Breast epithelium (tissue), 4 donors: ENCODE measurements at regions not wholly inside any gene's neighbourhood (a gene's known extent, or its start where the extent isn't known, plus 50 kb on each side); places are given as distances from the start of the nearest gene placed in this dataset.

Experiments
- DNase-seq, 2 donors: peaks; one replicate each; pipeline ENCODE4 v3.0.0-alpha.2; 2019; ENCODE audit warnings: low spot score in 2 of 2
- H3K27ac ChIP-seq, 2 donors: fragments of 200-600 bp; sonication (generic) in 1 of 2; one replicate each; pipeline ENCODE4 v1.5.1; 2016 to 2019; ENCODE audit warnings: mild to moderate bottlenecking in 1 of 2
- H3K27me3 ChIP-seq, 2 donors: fragments of 200-600 bp; sonication (generic) in 1 of 2; one replicate each; pipeline versions ENCODE4 v1.5.1 to v1.6.0; 2017 to 2019; ENCODE audit warnings: control low read depth in 1 of 2, mild to moderate bottlenecking in 1 of 2
- H3K36me3 ChIP-seq: fragments of 200-600 bp; one replicate; pipeline ENCODE4 v1.5.1; 2019
- H3K4me1 ChIP-seq, 2 donors: fragments of 200-600 bp; sonication (generic); one replicate each; pipeline ENCODE4 v1.5.1; 2016 to 2019; ENCODE audit warnings: control low read depth in 1 of 2
- H3K4me3 ChIP-seq, 3 donors: fragments of 200-600 bp; sonication (generic); 1 replicate in 2 of 3; 2 replicates in 1 of 3; pipeline ENCODE4 v1.5.1; 2016 to 2019; ENCODE audit warnings: mild to moderate bottlenecking in 3 of 3, moderate library complexity in 2 of 3
- H3K9me3 ChIP-seq, 2 donors: fragments of 200-600 bp; sonication (generic) in 1 of 2; one replicate each; pipeline ENCODE4 v1.5.1; 2016 to 2019; ENCODE audit warnings: control low read depth in 1 of 2
- POLR2A ChIP-seq: fragments of 450-650 bp; IDR thresholded peaks from one replicate; pipeline ENCODE4 v1.6.1; 2016; ENCODE audit warnings: antibody characterized with exemption, mild to moderate bottlenecking, moderate library complexity
- POLR2AphosphoS5 ChIP-seq, 3 donors: sonication (generic); formaldehyde crosslinking; IDR thresholded peaks; one replicate each; pipeline ENCODE4 v1.6.1; 2017; ENCODE audit warnings: antibody characterized with exemption in 3 of 3
- intact Hi-C: fragments of 100-400 bp; cut with DNase I; formaldehyde crosslinking; loops from one replicate; pipeline ENCODE4 v1.15.1; 2023; ENCODE audit warnings: low total_unique reads
- TF ChIP-seq, protein P1 (sequence below), 3 donors: fragments of 450-650 bp; IDR thresholded peaks; one replicate each; pipeline ENCODE4 v1.5.1; 2016 to 2017; ENCODE audit warnings: antibody characterized with exemption in 3 of 3, mild to moderate bottlenecking in 3 of 3, moderate library complexity in 3 of 3

- no peaks in the 10 kb centered on the region for H3K4me1 ChIP-seq
- H3K9me3 ChIP-seq: no peaks in the 10 kb centered on the region
- H3K4me3 ChIP-seq: no peak overlapping the region
- intact Hi-C loops: loop anchor here (10.0 kb wide), 1 partner anchor 1016 kb away; no protein-coding TSS in a partner anchor
- H3K27ac ChIP-seq: no peak overlapping the region
- H3K27me3 ChIP-seq: no peaks in the 10 kb centered on the region
- TF ChIP-seq, protein P1, sequence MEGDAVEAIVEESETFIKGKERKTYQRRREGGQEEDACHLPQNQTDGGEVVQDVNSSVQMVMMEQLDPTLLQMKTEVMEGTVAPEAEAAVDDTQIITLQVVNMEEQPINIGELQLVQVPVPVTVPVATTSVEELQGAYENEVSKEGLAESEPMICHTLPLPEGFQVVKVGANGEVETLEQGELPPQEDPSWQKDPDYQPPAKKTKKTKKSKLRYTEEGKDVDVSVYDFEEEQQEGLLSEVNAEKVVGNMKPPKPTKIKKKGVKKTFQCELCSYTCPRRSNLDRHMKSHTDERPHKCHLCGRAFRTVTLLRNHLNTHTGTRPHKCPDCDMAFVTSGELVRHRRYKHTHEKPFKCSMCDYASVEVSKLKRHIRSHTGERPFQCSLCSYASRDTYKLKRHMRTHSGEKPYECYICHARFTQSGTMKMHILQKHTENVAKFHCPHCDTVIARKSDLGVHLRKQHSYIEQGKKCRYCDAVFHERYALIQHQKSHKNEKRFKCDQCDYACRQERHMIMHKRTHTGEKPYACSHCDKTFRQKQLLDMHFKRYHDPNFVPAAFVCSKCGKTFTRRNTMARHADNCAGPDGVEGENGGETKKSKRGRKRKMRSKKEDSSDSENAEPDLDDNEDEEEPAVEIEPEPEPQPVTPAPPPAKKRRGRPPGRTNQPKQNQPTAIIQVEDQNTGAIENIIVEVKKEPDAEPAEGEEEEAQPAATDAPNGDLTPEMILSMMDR (IDR thresholded peaks at IDR 0.05): no peak
- TF ChIP-seq POLR2AphosphoS5 (IDR thresholded peaks at IDR 0.05) (no peak), POLR2A (no peak)
- H3K36me3 ChIP-seq: no peaks in the 10 kb centered on the region
- DNase-seq: no peak
Measured at GRCh38 chr3:86788371-86788770, 202.6 kb downstream of the VGLL3 start.

DNA sequence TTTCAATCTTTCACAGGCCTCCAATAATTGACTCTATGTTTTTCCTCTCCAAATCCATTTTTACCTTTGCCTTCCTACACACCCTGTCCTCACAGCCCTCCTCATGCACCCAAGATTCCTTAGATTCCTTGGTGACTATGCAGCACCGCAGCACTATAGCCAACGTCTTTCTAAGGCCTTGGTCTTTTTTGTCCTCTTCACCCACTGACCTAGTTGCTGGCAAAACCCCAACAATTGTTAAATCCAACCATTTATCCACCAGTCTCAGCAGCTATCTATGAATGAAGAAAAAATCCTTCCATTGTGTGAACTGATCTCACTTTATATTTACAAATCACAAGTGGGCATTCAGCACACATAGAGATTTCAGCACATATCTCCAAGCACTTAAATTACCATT is 203.9 kb downstream of the VGLL3 start:
- no peak for TF ChIP-seq POLR2A
- TF ChIP-seq POLR2AphosphoS5 (IDR thresholded peaks at IDR 0.05): no peak
- TF ChIP-seq, protein P1 (IDR thresholded peaks at IDR 0.05): no peak
- H3K27ac ChIP-seq: no peak overlapping the region
- H3K4me1 ChIP-seq: no peaks in the 10 kb centered on the region
- intact Hi-C loops: loop anchor here (10.0 kb wide), 1 partner anchor 1018 kb away; no protein-coding TSS in a partner anchor
- DNase-seq: no peak
- no peaks in the 10 kb centered on the region for H3K9me3 ChIP-seq
- H3K27me3 ChIP-seq: no peaks in the 10 kb centered on the region
- H3K4me3 ChIP-seq: no peak overlapping the region
- H3K36me3 ChIP-seq: no peaks in the 10 kb centered on the region

DNA sequence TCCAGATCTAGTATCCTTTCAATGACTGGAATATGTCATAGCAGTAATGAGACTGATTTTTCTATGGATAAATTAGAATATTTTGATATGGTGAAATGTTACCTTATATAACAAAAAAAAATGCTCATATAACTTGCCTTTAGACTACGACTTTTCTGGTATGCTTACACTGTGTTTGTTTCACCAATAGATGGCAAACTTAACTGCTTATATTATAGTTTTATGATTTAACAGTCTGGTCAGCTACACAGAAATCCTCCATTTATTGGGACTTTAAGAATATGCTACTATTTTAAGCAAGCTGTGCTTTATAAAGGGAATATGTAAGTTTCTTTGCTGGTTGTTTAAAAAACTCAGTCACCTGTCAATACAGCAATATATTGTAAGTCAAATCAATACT is 205.6 kb downstream of the VGLL3 start:
- Histone ChIP-seq H3K27me3 (no peaks in the 10 kb centered on the region), H3K4me3 (no peak overlapping the region), H3K9me3 (no peaks in the 10 kb centered on the region), H3K36me3 (no peaks in the 10 kb centered on the region), H3K4me1 (no peaks in the 10 kb centered on the region), H3K27ac (no peak overlapping the region)
- DNase-seq: no peak
- intact Hi-C loops: loop anchor here (10.0 kb wide), 1 partner anchor 1019 kb away; no protein-coding TSS in a partner anchor
- TF ChIP-seq, protein P1 (IDR thresholded peaks at IDR 0.05): peak in 1 of 3 donors; percentile 21
- TF ChIP-seq POLR2AphosphoS5 (IDR thresholded peaks at IDR 0.05) (no peak), POLR2A (no peak)

DNA sequence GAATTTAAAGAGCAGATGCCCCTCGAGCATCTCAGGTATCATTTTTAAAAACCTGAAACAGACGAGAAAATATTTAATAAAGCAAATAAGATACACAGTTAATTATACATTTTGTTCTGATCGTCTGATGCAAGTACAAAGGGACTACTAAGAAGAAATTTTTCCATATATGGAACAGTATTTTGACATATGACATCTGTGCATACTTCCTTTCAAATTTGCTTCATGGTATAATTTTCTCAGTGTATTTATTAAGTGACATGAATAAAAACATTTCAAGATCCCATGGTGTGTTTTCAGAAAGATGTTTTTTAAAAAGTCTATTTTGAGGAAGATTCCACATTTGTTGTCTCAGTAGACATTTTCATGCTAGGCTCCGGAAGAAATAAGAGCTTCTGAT is 208.1 kb downstream of the VGLL3 start:
- no peaks in the 10 kb centered on the region for H3K27me3 ChIP-seq
- no peaks in the 10 kb centered on the region for H3K9me3 ChIP-seq
- no peak for DNase-seq
- TF ChIP-seq POLR2AphosphoS5 (IDR thresholded peaks at IDR 0.05) (no peak), POLR2A (no peak)
- TF ChIP-seq, protein P1 (IDR thresholded peaks at IDR 0.05): no peak
- no peak overlapping the region for H3K4me3 ChIP-seq
- no peak overlapping the region for H3K27ac ChIP-seq
- H3K4me1 ChIP-seq: no peaks in the 10 kb centered on the region
- H3K36me3 ChIP-seq: no peaks in the 10 kb centered on the region
- intact Hi-C loops: loop anchor here (10.0 kb wide), 1 partner anchor 1022 kb away; no protein-coding TSS in a partner anchor

GRCh38 chr3:86782286-86782685 is 208.7 kb downstream of the VGLL3 start:
- Histone ChIP-seq H3K4me3 (no peak overlapping the region), H3K36me3 (no peaks in the 10 kb centered on the region), H3K27ac (no peak overlapping the region), H3K4me1 (no peaks in the 10 kb centered on the region), H3K27me3 (no peaks in the 10 kb centered on the region), H3K9me3 (no peaks in the 10 kb centered on the region)
- DNase-seq: no peak
- intact Hi-C loops: loop anchor here (10.0 kb wide), 1 partner anchor 1023 kb away; no protein-coding TSS in a partner anchor
- TF ChIP-seq POLR2AphosphoS5 (IDR thresholded peaks at IDR 0.05) (no peak), POLR2A (no peak)
- TF ChIP-seq, protein P1 (IDR thresholded peaks at IDR 0.05): no peak
